Endodermal cell (in vitro differentiated cells): ENCODE measurements at regions not wholly inside any gene's neighbourhood (a gene's known extent, or its start where the extent isn't known, plus 50 kb on each side); places are given as distances from the start of the nearest gene placed in this dataset.

Source experiments
- DNase-seq: peaks from one replicate; pipeline ENCODE4 v3.0.0-alpha.2; 2017
- H3K27ac ChIP-seq: 2 replicates; pipeline ENCODE4 v1.5.1; 2013; ENCODE audit warnings: mild to moderate bottlenecking, low read depth, low read length, moderate library complexity
- H3K27me3 ChIP-seq: 2 replicates; pipeline ENCODE4 v1.6.1; 2013; ENCODE audit warnings: mild to moderate bottlenecking, low read length, moderate library complexity; ENCODE audit not compliant: insufficient read depth, control insufficient read depth, poor library complexity, severe bottlenecking
- H3K36me3 ChIP-seq: 2 replicates; pipeline ENCODE4 v1.7.0; 2013; ENCODE audit warnings: mild to moderate bottlenecking, low read length, moderate library complexity; ENCODE audit not compliant: control insufficient read depth, insufficient read depth
- H3K4me1 ChIP-seq: one replicate; pipeline ENCODE4 v1.7.0; 2013; ENCODE audit warnings: low read length; ENCODE audit not compliant: control insufficient read depth, insufficient read depth
- H3K4me3 ChIP-seq: 2 replicates; pipeline ENCODE4 v1.5.1; 2013; ENCODE audit warnings: mild to moderate bottlenecking, low read length, moderate library complexity
- H3K9ac ChIP-seq: 2 replicates; pipeline ENCODE4 v1.6.1; 2013; ENCODE audit warnings: mild to moderate bottlenecking, low read length, moderate library complexity; ENCODE audit not compliant: poor library complexity, severe bottlenecking; ENCODE audit errors: extremely low read depth
- H3K9me3 ChIP-seq: 2 replicates; pipeline ENCODE4 v1.6.1; 2013; ENCODE audit warnings: mild to moderate bottlenecking, low read length, moderate library complexity; ENCODE audit not compliant: control insufficient read depth
- H3K27ac Mint-ChIP-seq: 2 replicates; pipeline ENCODE4 v1.8.0; 2020; ENCODE audit warnings: mixed read lengths
- H3K27me3 Mint-ChIP-seq: 2 replicates; pipeline ENCODE4 v1.8.0; 2021; ENCODE audit warnings: mild to moderate bottlenecking, mixed read lengths; ENCODE audit not compliant: insufficient read depth
- H3K36me3 Mint-ChIP-seq: 2 replicates; pipeline ENCODE4 v1.8.0; 2020; ENCODE audit warnings: low read depth, mixed read lengths
- H3K4me1 Mint-ChIP-seq: 2 replicates; pipeline ENCODE4 v1.8.0; 2020; ENCODE audit warnings: mixed read lengths
- H3K4me3 Mint-ChIP-seq: 2 replicates; pipeline ENCODE4 v1.8.0; 2020; ENCODE audit warnings: mild to moderate bottlenecking, moderate library complexity, mixed read lengths
- H3K9me3 Mint-ChIP-seq: 2 replicates; pipeline ENCODE4 v1.8.0; 2020; ENCODE audit warnings: mild to moderate bottlenecking, mixed read lengths
- WGBS, 2 experiments: methylation state at CpG; one replicate each; pipeline versions ENCODE4 v1.1.5 to v1.1.7; 2013; ENCODE audit warnings: missing lambda C conversion rate in 2 of 2, mixed read lengths in 1 of 2; ENCODE audit not compliant: insufficient coverage in 1 of 2, insufficient read length in 1 of 2; 5-methylcytosine and 5-hydroxymethylcytosine counted together
- TF ChIP-seq, protein P1 (sequence below): fragments of 200-600 bp; sonication (generic); conservative IDR thresholded peaks from 2 replicates; pipeline ENCODE4 v1.5.0; 2021; ENCODE audit warnings: antibody characterized with exemption, mild to moderate bottlenecking

DNA sequence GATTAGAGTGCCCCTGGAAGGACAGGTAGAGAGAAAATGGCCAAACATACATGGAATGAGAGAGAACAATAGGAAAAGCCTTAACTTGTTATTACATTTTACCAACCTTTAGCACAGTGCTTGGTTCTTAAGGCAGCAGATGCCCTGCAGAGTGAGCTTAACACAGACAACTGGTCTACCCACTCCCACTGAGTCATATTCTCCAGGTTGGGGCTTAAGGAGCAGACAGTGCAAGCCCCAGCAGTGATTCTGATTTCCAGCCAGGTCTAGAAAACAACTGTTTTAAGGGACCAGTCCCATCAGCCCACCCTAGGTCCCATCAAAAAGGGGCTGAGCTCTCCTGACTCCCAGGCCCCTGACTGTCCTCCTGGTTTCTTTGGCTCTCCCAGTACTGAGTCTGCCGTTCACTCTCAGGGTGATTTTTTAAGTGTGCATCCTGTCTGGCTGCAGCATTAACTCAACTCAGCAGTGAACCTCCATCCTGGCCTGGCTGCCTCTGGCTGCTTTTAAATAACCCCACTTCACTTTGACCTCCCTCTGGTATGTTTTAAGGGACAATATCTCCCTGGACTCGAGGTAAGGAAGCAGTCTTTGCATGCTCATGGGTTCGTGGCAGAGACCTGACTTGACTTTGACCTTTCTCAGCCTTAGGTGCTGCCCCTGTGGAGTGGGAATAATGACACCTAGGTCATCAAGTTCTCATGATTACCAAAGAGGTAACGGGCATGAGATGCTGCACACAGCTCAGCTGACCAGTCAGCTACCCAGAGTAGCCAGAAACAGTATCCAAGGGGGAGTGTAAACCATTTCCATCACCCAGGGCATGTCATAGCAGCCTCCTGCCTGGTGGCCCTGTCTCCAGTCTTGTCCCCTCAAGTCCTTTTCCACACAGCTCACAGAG is 210.7 kb upstream of the PWP1 start:
- no peak overlapping the region for H3K9ac ChIP-seq
- no peak overlapping the region for H3K27ac Mint-ChIP-seq
- no peaks in the 10 kb centered on the region for H3K27me3 Mint-ChIP-seq
- no peaks in the 10 kb centered on the region for H3K4me1 ChIP-seq
- no peak overlapping the region for H3K4me3 ChIP-seq
- peaks cover 5% of the 10 kb centered on the region for H3K27me3 ChIP-seq
- H3K36me3 ChIP-seq, result no peaks in the 10 kb centered on the region
- no peak for DNase-seq
- TF ChIP-seq, protein P1, sequence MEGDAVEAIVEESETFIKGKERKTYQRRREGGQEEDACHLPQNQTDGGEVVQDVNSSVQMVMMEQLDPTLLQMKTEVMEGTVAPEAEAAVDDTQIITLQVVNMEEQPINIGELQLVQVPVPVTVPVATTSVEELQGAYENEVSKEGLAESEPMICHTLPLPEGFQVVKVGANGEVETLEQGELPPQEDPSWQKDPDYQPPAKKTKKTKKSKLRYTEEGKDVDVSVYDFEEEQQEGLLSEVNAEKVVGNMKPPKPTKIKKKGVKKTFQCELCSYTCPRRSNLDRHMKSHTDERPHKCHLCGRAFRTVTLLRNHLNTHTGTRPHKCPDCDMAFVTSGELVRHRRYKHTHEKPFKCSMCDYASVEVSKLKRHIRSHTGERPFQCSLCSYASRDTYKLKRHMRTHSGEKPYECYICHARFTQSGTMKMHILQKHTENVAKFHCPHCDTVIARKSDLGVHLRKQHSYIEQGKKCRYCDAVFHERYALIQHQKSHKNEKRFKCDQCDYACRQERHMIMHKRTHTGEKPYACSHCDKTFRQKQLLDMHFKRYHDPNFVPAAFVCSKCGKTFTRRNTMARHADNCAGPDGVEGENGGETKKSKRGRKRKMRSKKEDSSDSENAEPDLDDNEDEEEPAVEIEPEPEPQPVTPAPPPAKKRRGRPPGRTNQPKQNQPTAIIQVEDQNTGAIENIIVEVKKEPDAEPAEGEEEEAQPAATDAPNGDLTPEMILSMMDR, result no peak
- no peaks in the 10 kb centered on the region for H3K36me3 Mint-ChIP-seq
- H3K9me3 ChIP-seq, result no peaks in the 10 kb centered on the region
- no peak overlapping the region for H3K4me3 Mint-ChIP-seq
- H3K4me1 Mint-ChIP-seq, result no peaks in the 10 kb centered on the region
- no peak overlapping the region for H3K27ac ChIP-seq
- 88 to 100% methylated on average over 3 to 4 of the region's 4 CpGs for WGBS, 2 experiments
- H3K9me3 Mint-ChIP-seq, result no peaks in the 10 kb centered on the region

DNA sequence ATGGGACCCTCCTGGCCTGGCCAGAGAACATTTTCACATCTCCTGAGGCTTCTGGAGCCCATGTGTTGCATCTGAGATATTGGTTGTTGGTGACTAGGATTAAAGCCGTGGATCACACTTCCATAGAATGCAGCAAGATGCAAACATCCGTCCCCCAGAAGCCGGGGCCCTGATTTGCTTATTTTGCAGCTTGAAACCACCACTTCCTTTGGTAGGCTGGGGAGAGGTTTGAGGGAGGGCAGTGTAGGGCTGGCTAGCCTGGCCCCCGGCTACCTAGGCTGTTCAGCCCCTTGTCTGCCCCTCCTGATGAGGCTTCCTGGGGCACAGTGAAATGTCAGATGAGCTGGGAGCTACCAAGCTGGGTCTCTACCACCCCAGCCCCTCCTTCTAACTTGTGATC is 209.7 kb upstream of the PWP1 start:
- no peaks in the 10 kb centered on the region for H3K4me1 Mint-ChIP-seq
- WGBS, 2 experiments, result 82 to 100% methylated on average over 2 to 4 of the region's 4 CpGs
- no peak overlapping the region for H3K4me3 Mint-ChIP-seq
- no peaks in the 10 kb centered on the region for H3K9me3 ChIP-seq
- TF ChIP-seq, protein P1, result no peak
- H3K9me3 Mint-ChIP-seq, result no peaks in the 10 kb centered on the region
- no peaks in the 10 kb centered on the region for H3K36me3 ChIP-seq
- H3K4me3 ChIP-seq, result no peak overlapping the region
- no peaks in the 10 kb centered on the region for H3K4me1 ChIP-seq
- no peak overlapping the region for H3K27ac Mint-ChIP-seq
- DNase-seq, result no peak
- H3K27me3 Mint-ChIP-seq, result no peaks in the 10 kb centered on the region
- H3K27ac ChIP-seq, result no peak overlapping the region
- no peaks in the 10 kb centered on the region for H3K36me3 Mint-ChIP-seq
- H3K9ac ChIP-seq, result no peak overlapping the region
- peaks cover 15% of the 10 kb centered on the region for H3K27me3 ChIP-seq

DNA sequence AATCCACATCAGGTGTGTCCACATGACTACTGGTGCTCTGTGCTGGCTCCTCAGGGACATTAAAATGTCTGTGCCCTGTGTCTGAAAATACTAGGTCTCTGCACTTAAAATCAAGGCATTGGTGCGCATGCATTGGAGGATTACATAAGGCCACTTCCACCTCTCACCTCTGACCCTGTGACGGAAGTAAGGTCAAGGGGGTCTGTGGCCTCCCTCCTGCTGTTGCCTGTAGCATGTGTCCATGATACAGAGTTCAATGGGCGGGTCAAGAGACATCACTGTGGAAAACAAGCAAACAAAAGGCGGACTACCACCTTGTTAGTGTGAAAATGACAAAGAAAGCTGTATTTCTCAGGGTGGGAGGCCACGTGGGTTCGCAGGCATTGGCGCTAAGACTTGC is 208.6 kb upstream of the PWP1 start:
- Histone ChIP-seq H3K36me3 (no peaks in the 10 kb centered on the region), H3K27me3 (peaks cover 15% of the 10 kb centered on the region), H3K4me3 (no peak overlapping the region), H3K27ac (no peak overlapping the region), H3K9me3 (no peaks in the 10 kb centered on the region), H3K9ac (no peak overlapping the region), H3K4me1 (no peaks in the 10 kb centered on the region)
- Mint-ChIP-seq H3K4me1 (no peaks in the 10 kb centered on the region), H3K27ac (no peak overlapping the region), H3K36me3 (no peaks in the 10 kb centered on the region), H3K9me3 (no peaks in the 10 kb centered on the region), H3K27me3 (peaks cover 2% of the 10 kb centered on the region), H3K4me3 (no peak overlapping the region)
- TF ChIP-seq, protein P1, result no peak
- WGBS, 2 experiments, result 88 to 90% methylated on average over 4 to 7 of the region's 7 CpGs
- no peak for DNase-seq
